ENCODE measurements at regions not wholly inside any gene's neighbourhood (a gene's known extent, or its start where the extent isn't known, plus 50 kb on each side); places are given as distances from the start of the nearest gene placed in this dataset.

GRCh38 chr5:89425062-89425461, 542.1 kb upstream of the MEF2C start:
- 97% methylated on average over 3 of the region's 3 CpGs for WGBS (ENCODE audit: insufficient coverage)
- Histone ChIP-seq H3K36me3 (ENCODE audit: control insufficient read depth, insufficient read depth, low read length) (no peaks in the 10 kb centered on the region), H3K27me3 (ENCODE audit: control insufficient read depth, insufficient read depth, low read length) (no peaks in the 10 kb centered on the region), H3K4me1 (ENCODE audit: control insufficient read depth, insufficient read depth, low read length) (no peaks in the 10 kb centered on the region), H3K9me3 (ENCODE audit: control insufficient read depth, insufficient read depth, low read length) (peaks cover 2% of the 10 kb centered on the region), H3K4me3 (ENCODE audit: low read depth, low read length) (no peak overlapping the region), H3K27ac (ENCODE audit: low read depth, low read length) (no peak overlapping the region)
- no peak for DNase-seq (ENCODE audit: low read depth in 4 of 6, low spot score in 6 of 6)

- Histone ChIP-seq H3K27ac (ENCODE audit: low read depth, low read length) (no peak overlapping the region), H3K27me3 (ENCODE audit: control insufficient read depth, insufficient read depth, low read length) (no peaks in the 10 kb centered on the region), H3K4me1 (ENCODE audit: control insufficient read depth, insufficient read depth, low read length) (no peaks in the 10 kb centered on the region), H3K9me3 (ENCODE audit: control insufficient read depth, insufficient read depth, low read length) (peaks cover 2% of the 10 kb centered on the region), H3K36me3 (ENCODE audit: control insufficient read depth, insufficient read depth, low read length) (no peaks in the 10 kb centered on the region), H3K4me3 (ENCODE audit: low read depth, low read length) (no peak overlapping the region)
- no peak for DNase-seq (ENCODE audit: low read depth in 4 of 6, low spot score in 6 of 6)
- WGBS (ENCODE audit: insufficient coverage) = no CpG with 5 or more reads among the region's 1 CpG
Measured at GRCh38 chr5:89421035-89421434, 538.1 kb upstream of the MEF2C start.

- Histone ChIP-seq H3K4me3 (ENCODE audit: low read depth, low read length) (no peak overlapping the region), H3K36me3 (ENCODE audit: control insufficient read depth, insufficient read depth, low read length) (no peaks in the 10 kb centered on the region), H3K27me3 (ENCODE audit: control insufficient read depth, insufficient read depth, low read length) (no peaks in the 10 kb centered on the region), H3K27ac (ENCODE audit: low read depth, low read length) (no peak overlapping the region), H3K9me3 (ENCODE audit: control insufficient read depth, insufficient read depth, low read length) (peaks cover 2% of the 10 kb centered on the region), H3K4me1 (ENCODE audit: control insufficient read depth, insufficient read depth, low read length) (no peaks in the 10 kb centered on the region)
- no peak for DNase-seq (ENCODE audit: low read depth in 4 of 6, low spot score in 6 of 6)
- WGBS (ENCODE audit: insufficient coverage) = no CpG with 5 or more reads among the region's 3 CpGs
Measured at GRCh38 chr5:89418407-89419085, 535.6 kb upstream of the MEF2C start.

- DNase-seq (ENCODE audit: low read depth in 4 of 6, low spot score in 6 of 6) = no peak
- H3K27ac ChIP-seq (ENCODE audit: low read depth, low read length) = no peak overlapping the region
- WGBS (ENCODE audit: insufficient coverage) = 95% methylated on average over 2 of the region's 2 CpGs
Measured at GRCh38 chr5:89417990-89418389, 535.0 kb upstream of the MEF2C start.

GRCh38 chr5:89417515-89417914, 534.5 kb upstream of the MEF2C start:
- no peak for DNase-seq (ENCODE audit: low read depth in 4 of 6, low spot score in 6 of 6)
- Histone ChIP-seq H3K9me3 (ENCODE audit: control insufficient read depth, insufficient read depth, low read length) (no peaks in the 10 kb centered on the region), H3K4me1 (ENCODE audit: control insufficient read depth, insufficient read depth, low read length) (no peaks in the 10 kb centered on the region), H3K27ac (ENCODE audit: low read depth, low read length) (no peak overlapping the region), H3K36me3 (ENCODE audit: control insufficient read depth, insufficient read depth, low read length) (no peaks in the 10 kb centered on the region), H3K4me3 (ENCODE audit: low read depth, low read length) (no peak overlapping the region), H3K27me3 (ENCODE audit: control insufficient read depth, insufficient read depth, low read length) (no peaks in the 10 kb centered on the region)
- WGBS (ENCODE audit: insufficient coverage) = 97% methylated on average over 3 of the region's 3 CpGs

More at GRCh38 chr5:89417990-89418389, 535.0 kb upstream of the MEF2C start:
- H3K36me3 ChIP-seq (ENCODE audit: control insufficient read depth, insufficient read depth, low read length) = no peaks in the 10 kb centered on the region
- H3K4me3 ChIP-seq (ENCODE audit: low read depth, low read length) = no peak overlapping the region
- H3K4me1 ChIP-seq (ENCODE audit: control insufficient read depth, insufficient read depth, low read length) = no peaks in the 10 kb centered on the region
- no peaks in the 10 kb centered on the region for H3K27me3 ChIP-seq (ENCODE audit: control insufficient read depth, insufficient read depth, low read length)
- H3K9me3 ChIP-seq (ENCODE audit: control insufficient read depth, insufficient read depth, low read length) = no peaks in the 10 kb centered on the region

GRCh38 chr5:89411891-89412290, 528.9 kb upstream of the MEF2C start:
- no peak overlapping the region for H3K4me3 ChIP-seq (ENCODE audit: low read depth, low read length)
- no peaks in the 10 kb centered on the region for H3K4me1 ChIP-seq (ENCODE audit: control insufficient read depth, insufficient read depth, low read length)
- no peaks in the 10 kb centered on the region for H3K9me3 ChIP-seq (ENCODE audit: control insufficient read depth, insufficient read depth, low read length)
- DNase-seq (ENCODE audit: low read depth in 4 of 6, low spot score in 6 of 6) = peak in 1 of 6 donors; percentile 54
- H3K27ac ChIP-seq (ENCODE audit: low read depth, low read length) = no peak overlapping the region
- no peaks in the 10 kb centered on the region for H3K27me3 ChIP-seq (ENCODE audit: control insufficient read depth, insufficient read depth, low read length)
- whole genome bisulfite sequencing (ENCODE audit: insufficient coverage) = 100% methylated on average over 1 of the region's 2 CpGs
- no peaks in the 10 kb centered on the region for H3K36me3 ChIP-seq (ENCODE audit: control insufficient read depth, insufficient read depth, low read length)

- Histone ChIP-seq H3K27me3 (ENCODE audit: control insufficient read depth, insufficient read depth, low read length) (no peaks in the 10 kb centered on the region), H3K36me3 (ENCODE audit: control insufficient read depth, insufficient read depth, low read length) (no peaks in the 10 kb centered on the region), H3K9me3 (ENCODE audit: control insufficient read depth, insufficient read depth, low read length) (no peaks in the 10 kb centered on the region), H3K4me1 (ENCODE audit: control insufficient read depth, insufficient read depth, low read length) (no peaks in the 10 kb centered on the region), H3K4me3 (ENCODE audit: low read depth, low read length) (no peak overlapping the region), H3K27ac (ENCODE audit: low read depth, low read length) (no peak overlapping the region)
- DNase-seq (ENCODE audit: low read depth in 4 of 6, low spot score in 6 of 6) = peak in 1 of 6 donors; percentile 55
- no CpG with 5 or more reads among the region's 3 CpGs for WGBS (ENCODE audit: insufficient coverage)
Measured at GRCh38 chr5:89407054-89407453, 524.1 kb upstream of the MEF2C start.

- Histone ChIP-seq H3K27me3 (ENCODE audit: control insufficient read depth, insufficient read depth, low read length) (no peaks in the 10 kb centered on the region), H3K4me3 (ENCODE audit: low read depth, low read length) (no peak overlapping the region), H3K9me3 (ENCODE audit: control insufficient read depth, insufficient read depth, low read length) (no peaks in the 10 kb centered on the region), H3K36me3 (ENCODE audit: control insufficient read depth, insufficient read depth, low read length) (no peaks in the 10 kb centered on the region), H3K4me1 (ENCODE audit: control insufficient read depth, insufficient read depth, low read length) (no peaks in the 10 kb centered on the region), H3K27ac (ENCODE audit: low read depth, low read length) (no peak overlapping the region)
- WGBS (ENCODE audit: insufficient coverage) = no CpG with 5 or more reads among the region's 1 CpG
- DNase-seq (ENCODE audit: low read depth in 4 of 6, low spot score in 6 of 6) = no peak
Measured at GRCh38 chr5:89401659-89402058, 518.7 kb upstream of the MEF2C start.

- no peak for DNase-seq (ENCODE audit: low read depth in 4 of 6, low spot score in 6 of 6)
- H3K4me3 ChIP-seq (ENCODE audit: low read depth, low read length) = no peak overlapping the region
- 77% methylated on average over 2 of the region's 3 CpGs for WGBS (ENCODE audit: insufficient coverage)
- no peaks in the 10 kb centered on the region for H3K9me3 ChIP-seq (ENCODE audit: control insufficient read depth, insufficient read depth, low read length)
- no peaks in the 10 kb centered on the region for H3K36me3 ChIP-seq (ENCODE audit: control insufficient read depth, insufficient read depth, low read length)
- H3K4me1 ChIP-seq (ENCODE audit: control insufficient read depth, insufficient read depth, low read length) = no peaks in the 10 kb centered on the region
- H3K27ac ChIP-seq (ENCODE audit: low read depth, low read length) = no peak overlapping the region
- H3K27me3 ChIP-seq (ENCODE audit: control insufficient read depth, insufficient read depth, low read length) = no peaks in the 10 kb centered on the region
Measured at GRCh38 chr5:89401012-89401411, 518.0 kb upstream of the MEF2C start.

- Histone ChIP-seq H3K9me3 (ENCODE audit: control insufficient read depth, insufficient read depth, low read length) (no peaks in the 10 kb centered on the region), H3K27ac (ENCODE audit: low read depth, low read length) (no peak overlapping the region), H3K4me1 (ENCODE audit: control insufficient read depth, insufficient read depth, low read length) (no peaks in the 10 kb centered on the region), H3K4me3 (ENCODE audit: low read depth, low read length) (no peak overlapping the region), H3K27me3 (ENCODE audit: control insufficient read depth, insufficient read depth, low read length) (no peaks in the 10 kb centered on the region), H3K36me3 (ENCODE audit: control insufficient read depth, insufficient read depth, low read length) (no peaks in the 10 kb centered on the region)
- DNase-seq (ENCODE audit: low read depth in 4 of 6, low spot score in 6 of 6) = no peak
- no CpG with 5 or more reads among the region's 1 CpG for WGBS (ENCODE audit: insufficient coverage)
Measured at GRCh38 chr5:89399548-89399947, 516.6 kb upstream of the MEF2C start.
